ENCODE measurements at regions not wholly inside any gene's neighbourhood (a gene's known extent, or its start where the extent isn't known, plus 50 kb on each side); places are given as distances from the start of the nearest gene placed in this dataset.
"Not testable (repeated sequence)": the region's sequence is repeated elsewhere in the genome, so short reads cannot be mapped to it uniquely, and the experiment has no call there.

DNA sequence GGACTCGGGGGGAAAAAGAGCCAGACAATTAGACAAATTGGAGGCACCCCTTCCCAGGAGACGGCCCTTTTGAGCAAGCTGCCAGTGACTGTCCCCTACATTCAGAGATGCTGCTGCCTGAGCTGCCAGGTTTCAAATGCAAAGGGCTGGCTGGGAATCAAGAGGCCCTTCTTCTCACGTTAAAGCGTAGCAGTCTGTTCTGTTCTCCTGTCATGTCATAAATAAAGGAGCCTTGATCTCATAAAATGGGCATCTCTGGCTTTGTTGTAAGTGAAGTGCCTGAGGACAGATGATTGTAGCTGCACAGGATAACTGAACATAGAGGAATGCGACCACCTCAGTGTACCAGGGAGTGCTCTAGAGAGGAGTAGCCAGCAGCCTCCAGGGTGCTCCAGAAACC lies 917.9 kb downstream of the GRID1 start:
- no peak for DNase-seq (ENCODE audit: low read depth, low spot score)

DNA sequence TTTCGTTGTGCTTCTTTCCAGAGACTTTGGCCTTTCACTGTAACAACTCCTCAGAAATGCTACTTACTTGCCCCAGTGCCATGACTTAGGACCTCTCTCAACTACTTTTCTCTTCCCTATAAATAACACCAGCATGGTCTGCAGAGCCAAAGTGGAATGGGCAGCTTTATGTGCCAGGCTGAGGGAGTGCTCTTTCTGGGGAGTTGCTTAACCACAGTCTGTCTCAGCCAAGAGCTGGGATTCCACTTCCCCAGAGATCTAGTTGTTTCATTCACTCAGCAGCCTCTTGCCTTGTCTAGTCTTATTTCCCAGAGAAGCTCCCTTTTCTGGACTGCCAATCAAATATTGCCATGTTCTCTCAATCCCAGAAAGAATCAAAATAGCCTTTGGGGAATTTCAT lies 912.2 kb downstream of the GRID1 start:
- DNase-seq (ENCODE audit: low read depth, low spot score), result no peak

DNA sequence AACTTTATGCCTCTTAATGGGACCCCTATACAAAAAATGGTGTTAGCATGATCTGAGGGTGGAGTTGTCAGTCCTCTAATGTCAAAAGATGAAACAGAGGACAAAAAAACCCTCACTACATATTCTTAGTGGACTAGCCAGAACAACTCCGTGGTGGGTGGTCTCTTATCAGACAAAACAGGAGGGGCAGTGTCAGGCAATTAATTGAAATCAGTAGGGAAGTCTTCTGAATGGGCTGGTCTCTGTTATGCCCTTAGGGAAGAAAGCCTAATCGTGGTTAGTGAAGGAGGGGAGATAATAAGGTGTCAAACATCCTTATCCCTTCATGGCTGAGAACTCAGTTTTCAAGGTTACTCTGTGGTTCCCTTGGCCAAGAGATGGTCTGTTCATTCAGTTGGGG lies 909.4 kb downstream of the GRID1 start:
- DNase-seq (ENCODE audit: low read depth, low spot score), result peak; percentile 33

DNA sequence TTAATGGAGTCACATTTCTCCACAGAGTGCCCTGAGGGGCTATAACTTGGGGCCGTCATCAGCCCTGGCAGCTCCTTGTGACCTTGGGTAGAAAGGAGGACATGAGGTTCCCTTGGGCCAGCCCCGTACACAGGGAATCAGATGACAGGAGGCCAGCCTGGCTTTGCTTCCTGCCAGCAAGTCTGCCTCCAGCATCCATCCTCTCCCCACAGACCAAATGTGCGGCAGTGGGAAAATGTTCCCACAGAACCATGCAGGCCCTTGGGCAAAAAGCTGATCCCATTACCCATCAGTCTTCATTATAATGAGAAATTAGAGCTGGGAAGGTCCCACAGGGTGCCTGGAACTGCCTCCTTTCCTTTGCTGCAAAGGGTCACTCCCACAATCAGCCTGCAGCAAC lies 908.3 kb downstream of the GRID1 start:
- DNase-seq (ENCODE audit: low read depth, low spot score), result peak; percentile 57

- DNase-seq (ENCODE audit: low read depth, low spot score), result no peak
These were observed 906.7 kb downstream of the GRID1 start for GRCh38 chr10:85459906-85460305.

GRCh38 chr10:85464336-85464735 lies 902.3 kb downstream of the GRID1 start:
- peak; percentile 41 for DNase-seq (ENCODE audit: low read depth, low spot score)

- DNase-seq (ENCODE audit: low read depth, low spot score), result no peak
These were observed 888.6 kb downstream of the GRID1 start for GRCh38 chr10:85477979-85478378.

DNA sequence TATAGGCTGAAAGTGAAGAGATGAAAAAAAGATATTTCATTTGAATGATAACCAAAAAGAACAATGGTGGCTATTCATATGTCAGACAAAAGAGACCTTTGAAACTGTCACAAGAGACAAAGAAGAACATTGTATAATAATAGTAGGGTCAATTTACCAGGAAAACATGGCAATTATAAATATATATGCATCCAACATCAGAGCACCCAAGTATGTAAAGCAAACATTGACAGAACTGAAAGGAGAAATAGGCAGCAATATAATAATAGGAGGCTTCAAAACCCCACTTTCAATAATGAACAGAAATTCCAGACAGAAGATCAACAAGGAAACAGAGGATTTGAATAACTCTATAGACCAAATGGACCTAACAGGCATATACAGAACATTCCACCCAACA lies 876.2 kb downstream of the GRID1 start:
- DNase-seq (ENCODE audit: low read depth, low spot score), result no peak

GRCh38 chr10:85491652-85492051 lies 874.9 kb downstream of the GRID1 start:
- DNase-seq (ENCODE audit: low read depth, low spot score), result no peak

DNA sequence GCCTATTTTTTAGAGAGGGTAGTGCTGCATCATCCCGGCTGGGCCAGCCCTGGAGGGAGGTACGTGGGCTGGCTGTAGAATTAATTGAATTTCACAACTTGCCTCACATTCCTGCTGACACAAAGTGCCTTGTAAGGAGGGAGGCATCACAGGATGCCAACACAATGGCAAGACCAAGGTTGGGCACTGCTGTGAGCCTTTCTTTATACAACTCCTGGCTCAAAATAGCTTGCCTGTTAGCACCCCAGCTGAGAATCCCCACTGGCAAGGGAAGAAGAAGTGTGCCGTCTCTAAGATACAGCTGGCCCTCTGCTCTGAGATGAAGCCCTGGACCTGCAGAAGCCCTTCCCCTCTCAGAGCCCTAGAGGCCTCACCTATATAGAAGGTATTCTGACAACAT lies 873.9 kb downstream of the GRID1 start:
- DNase-seq (ENCODE audit: low read depth, low spot score), result peak; percentile 68

DNA sequence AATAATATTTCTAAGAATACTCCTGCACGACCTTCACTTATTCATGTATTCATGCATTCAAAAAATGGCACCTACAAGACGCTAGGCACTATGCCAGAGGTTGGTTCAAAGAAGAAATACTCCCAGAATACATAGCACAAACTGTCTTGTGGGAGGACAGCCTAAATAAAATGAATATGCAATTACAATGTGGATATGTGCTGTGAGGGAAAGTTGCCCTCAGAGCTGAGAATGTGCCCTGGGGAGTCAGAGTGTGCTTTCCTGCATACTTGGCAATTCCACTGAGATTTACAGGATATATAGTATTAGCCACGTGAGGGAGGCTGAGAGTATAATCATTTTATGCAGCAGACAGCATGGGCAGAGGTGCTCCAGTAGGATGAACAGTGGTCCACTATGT lies 872.9 kb downstream of the GRID1 start:
- DNase-seq (ENCODE audit: low read depth, low spot score), result no peak

DNA sequence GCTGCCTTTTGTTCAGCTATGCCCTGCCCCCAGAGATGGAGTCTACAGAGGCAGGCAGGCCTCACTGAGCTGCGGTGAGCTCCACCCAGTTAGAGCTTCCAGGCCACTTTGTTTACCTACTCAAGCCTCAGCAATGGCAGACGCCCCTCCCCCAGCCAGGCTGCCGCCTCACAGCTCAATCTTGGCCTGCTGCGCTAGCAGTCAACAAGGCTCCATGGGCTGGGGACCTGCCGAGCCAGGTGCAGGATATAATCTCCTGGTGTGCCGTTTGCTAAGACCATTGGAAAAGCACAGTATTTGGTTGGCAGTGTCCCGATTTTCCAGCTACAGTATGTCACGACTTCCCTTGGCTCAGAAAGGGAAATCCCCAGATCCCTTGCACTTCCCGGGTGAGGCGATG lies 862.0 kb downstream of the GRID1 start:
- not testable (repeated sequence) for DNase-seq (ENCODE audit: low read depth, low spot score)

DNA sequence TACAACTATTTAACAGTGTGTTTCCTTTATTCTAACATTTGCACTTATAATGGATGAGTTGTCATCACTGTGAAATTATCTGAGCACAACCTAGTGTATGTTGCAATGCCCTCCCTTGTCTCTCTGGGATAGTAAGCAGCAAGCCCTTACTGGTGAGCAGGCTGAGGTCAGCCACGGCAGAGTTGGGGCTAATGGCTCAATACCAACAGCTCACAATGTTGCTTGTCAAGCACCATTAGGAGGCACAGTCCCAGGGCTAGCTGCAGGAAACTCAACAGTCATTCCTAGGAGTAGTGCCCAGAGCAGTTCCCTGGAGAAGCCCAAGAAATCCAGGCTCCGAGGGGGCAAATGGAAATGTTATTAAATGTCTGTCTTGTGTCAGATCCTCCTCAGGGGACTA lies 858.4 kb downstream of the GRID1 start:
- no peak for DNase-seq (ENCODE audit: low read depth, low spot score)

DNA sequence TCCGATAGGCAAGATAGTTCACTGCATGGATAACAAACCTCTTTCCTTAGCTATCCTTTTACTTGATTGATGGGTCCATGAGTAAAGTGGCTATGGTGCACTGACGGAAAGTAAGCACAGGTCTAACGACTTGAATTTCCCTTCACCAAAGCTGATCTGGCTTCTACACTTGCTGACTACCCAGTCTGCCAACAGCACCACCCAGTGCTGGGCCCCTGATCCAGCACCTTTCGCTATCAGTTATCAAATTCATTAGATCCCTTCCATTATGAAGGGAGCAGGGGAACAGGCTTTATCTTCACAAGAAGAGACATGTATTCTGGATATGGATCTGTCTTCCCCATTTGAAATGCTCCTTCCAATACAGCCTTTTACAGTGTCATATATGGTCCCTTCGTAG lies 855.9 kb downstream of the GRID1 start:
- DNase-seq (ENCODE audit: low read depth, low spot score), result no peak

- no peak for DNase-seq (ENCODE audit: low read depth, low spot score)
These were observed 853.2 kb downstream of the GRID1 start for GRCh38 chr10:85513436-85513835.

DNA sequence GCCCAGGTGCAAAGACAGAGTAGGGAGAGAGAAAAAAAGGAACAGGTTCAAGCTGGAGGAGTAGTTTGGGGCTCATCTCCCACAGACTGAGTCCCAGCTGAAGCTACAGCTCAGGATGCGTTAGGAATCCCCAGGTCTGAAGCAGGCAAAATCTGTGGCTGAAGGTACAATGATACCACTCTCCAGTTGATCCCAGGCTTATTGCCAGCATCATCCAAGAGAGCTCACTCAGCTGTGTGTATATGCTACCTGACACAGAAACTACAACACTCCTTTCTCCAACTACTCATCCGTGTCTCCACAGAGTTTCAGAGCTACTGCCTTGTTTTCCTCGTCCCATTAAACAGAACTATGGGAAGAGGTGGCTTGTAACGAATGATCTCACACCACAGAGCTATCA lies 851.3 kb downstream of the GRID1 start:
- DNase-seq (ENCODE audit: low read depth, low spot score), result no peak

DNA sequence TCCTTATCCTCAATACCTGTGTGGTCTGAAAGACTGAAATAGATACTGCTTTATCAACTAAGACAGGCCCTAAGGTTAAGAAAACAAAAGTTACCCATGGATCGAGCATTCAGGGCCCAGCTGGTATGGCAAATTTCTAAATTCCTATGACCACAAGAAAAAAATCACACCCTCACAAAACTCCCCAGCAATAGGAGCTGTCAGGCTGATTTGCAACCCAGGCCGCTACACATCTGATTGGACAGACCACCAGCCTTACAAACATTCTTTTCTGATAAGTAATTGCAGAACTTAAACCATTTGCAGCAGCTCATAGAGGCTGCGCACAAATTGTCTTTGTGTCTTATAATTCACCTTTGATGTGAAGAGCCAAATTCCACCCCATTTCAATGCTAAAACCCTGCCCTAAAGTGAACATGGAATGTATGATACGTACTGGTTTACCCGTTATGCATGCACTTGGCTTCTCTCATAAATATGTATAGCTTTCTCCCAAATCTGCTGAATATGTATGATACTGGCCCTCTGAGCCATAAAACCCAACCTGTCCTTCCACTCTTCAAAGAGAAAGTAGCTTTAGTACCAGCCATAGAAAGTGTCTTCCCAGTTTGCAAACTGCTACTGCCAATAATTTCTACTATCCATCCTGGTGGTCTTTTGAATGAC lies 842.5 kb downstream of the GRID1 start:
- no peak for DNase-seq (ENCODE audit: low read depth, low spot score)

GRCh38 chr10:85527616-85528317 lies 838.8 kb downstream of the GRID1 start:
- DNase-seq (ENCODE audit: low read depth, low spot score), result no peak

GRCh38 chr10:85528318-85528652 lies 838.3 kb downstream of the GRID1 start:
- DNase-seq (ENCODE audit: low read depth, low spot score), result no peak

GRCh38 chr10:85531706-85532105 lies 834.9 kb downstream of the GRID1 start:
- no peak for DNase-seq (ENCODE audit: low read depth, low spot score)

DNA sequence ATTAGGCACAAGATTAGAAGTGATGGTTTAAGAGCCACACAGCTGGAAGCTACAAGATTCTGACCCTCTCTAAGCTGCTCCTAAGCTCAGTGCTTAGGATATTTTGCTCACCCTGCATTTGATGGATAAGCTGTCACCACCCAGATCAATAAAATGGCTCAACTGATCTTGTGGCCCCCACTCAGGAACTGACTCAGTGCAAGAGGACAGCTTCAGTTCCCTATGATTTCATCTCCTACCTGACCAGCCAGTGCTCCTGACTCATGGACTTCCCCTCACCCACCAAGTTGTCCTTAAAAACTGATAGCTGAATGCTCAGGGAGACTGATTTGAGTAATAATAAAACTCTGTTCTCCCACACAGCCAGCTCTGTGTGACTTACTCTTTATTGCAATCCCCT lies 833.8 kb downstream of the GRID1 start:
- DNase-seq (ENCODE audit: low read depth, low spot score), result peak; percentile 4

DNA sequence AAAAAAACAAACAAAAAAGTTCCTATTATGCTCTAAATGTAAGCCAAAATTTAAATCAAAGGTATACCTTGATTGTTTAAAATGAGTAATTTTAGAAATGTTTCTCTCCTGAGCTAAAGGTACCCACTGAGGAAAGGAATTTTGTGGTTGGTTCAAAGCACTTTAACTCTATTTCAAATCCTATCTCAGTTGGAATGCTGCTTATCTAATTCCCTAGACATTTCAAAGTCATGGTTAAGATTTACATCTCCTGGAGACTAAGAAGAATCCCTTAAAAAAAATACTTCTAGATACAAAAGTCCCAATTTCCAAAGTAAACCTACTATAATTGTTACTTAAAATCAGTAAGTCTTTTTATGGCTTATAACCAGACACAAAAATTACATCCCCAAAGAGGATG lies 830.7 kb downstream of the GRID1 start:
- DNase-seq (ENCODE audit: low read depth, low spot score), result no peak

GRCh38 chr10:85537561-85537960 lies 829.0 kb downstream of the GRID1 start:
- DNase-seq (ENCODE audit: low read depth, low spot score), result no peak

DNA sequence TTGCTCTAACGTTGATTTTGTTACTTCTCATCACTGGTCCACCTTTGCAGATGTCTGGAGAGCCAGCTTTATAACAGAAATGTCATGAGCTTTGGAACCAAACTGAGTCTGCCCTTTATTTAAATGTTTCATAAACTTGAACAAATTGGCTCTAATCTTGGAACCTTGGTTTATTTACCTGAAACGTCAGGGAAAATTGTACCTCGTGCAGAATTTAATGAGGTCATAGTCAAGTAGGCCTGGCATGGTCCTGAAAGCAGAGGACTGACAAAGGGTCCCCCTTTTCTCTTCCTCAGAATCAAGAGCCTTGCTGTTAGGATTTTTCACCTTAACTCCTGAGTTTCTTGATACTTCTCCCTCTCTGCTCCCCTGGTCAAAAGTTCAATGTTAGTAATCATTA lies 828.0 kb downstream of the GRID1 start:
- DNase-seq (ENCODE audit: low read depth, low spot score), result no peak
